K562 (cell line): ENCODE measurements at regions not wholly inside any gene's neighbourhood (a gene's known extent, or its start where the extent isn't known, plus 50 kb on each side); places are given as distances from the start of the nearest gene placed in this dataset.

Experiments used
- ATAC-seq: fragments of 200-7000 bp; cut with Tn5 transposase; 3 replicates; pipeline ENCODE4 v1.9.1; 2020; ENCODE audit warnings: moderate library complexity
- BruUV-seq: library from RNA; stranded (reverse); fragments of 400-500 nt; replicated peaks from 2 replicates; lab custom pipeline; 2021; lab: Mats Ljungman, UMichigan
- CTCF ChIA-PET: fragments of 300-600 bp; formaldehyde crosslinking; extraction: SDS; loops from one replicate; lab custom pipeline; 2021; ENCODE audit warnings: low intra/inter-chr PET ratio; lab: Yijun Ruan, JAX
- POLR2A ChIA-PET: fragments of 300-600, 350-650 bp; sonication (Branson Sonifier 250); formaldehyde crosslinking; extraction: SDS; loops from one replicate; lab custom pipeline; 2021; ENCODE audit warnings: antibody characterized with exemption, inconsistent platforms; lab: Yijun Ruan, JAX
- DNase-seq, 4 experiments: peaks; one replicate each; pipeline versions ENCODE4 v3.0.0 to v3.0.0-alpha.2; 2011 to 2018; ENCODE audit warnings: low spot score in 3 of 4, mixed read lengths in 3 of 4; ENCODE audit errors: extremely low read depth in 1 of 4
- FAIRE-seq: peaks from 2 replicates; lab custom pipeline; 2011; peaks lifted over from hg19 to GRCh38; lab: Jason Lieb, UNC
- H2AFZ ChIP-seq: 2 replicates; pipeline ENCODE4 v1.6.0; 2011; ENCODE audit warnings: low read depth, low read length, control low read depth, inconsistent platforms
- H3K27ac ChIP-seq: fragments of 200-600 bp; 3 replicates; pipeline ENCODE4 v1.8.0; 2011; ENCODE audit warnings: low read depth, mild to moderate bottlenecking, control low read depth, inconsistent platforms, low read length, moderate library complexity, mixed read lengths; ENCODE audit errors: extremely low read depth
- H3K27me3 ChIP-seq, 2 experiments: fragments of 300-600 bp in 1 of 2; 2 replicates in 1 of 2; 3 replicates in 1 of 2; pipeline versions ENCODE4 v1.6.0 to v1.8.0; 2011; ENCODE audit warnings: inconsistent platforms in 2 of 2, low read length in 2 of 2, mild to moderate bottlenecking in 1 of 2, mixed read lengths in 1 of 2, moderate library complexity in 1 of 2; ENCODE audit not compliant: control insufficient read depth in 2 of 2, insufficient read depth in 2 of 2
- H3K36me3 ChIP-seq: fragments of 300-600 bp; 3 replicates; pipeline ENCODE4 v1.8.0; 2011; ENCODE audit warnings: mild to moderate bottlenecking, low read length, inconsistent platforms; ENCODE audit not compliant: control insufficient read depth, insufficient read depth
- H3K4me1 ChIP-seq, 2 experiments: fragments of 200-600 bp in 1 of 2; replicated peaks in 1 of 2; 2 replicates in 1 of 2; 3 replicates in 1 of 2; pipeline versions ENCODE4 v1.5.1 to v1.8.0; 2011; ENCODE audit warnings: inconsistent platforms in 2 of 2, low read length in 2 of 2, mild to moderate bottlenecking in 1 of 2, mixed read lengths in 1 of 2, moderate library complexity in 1 of 2; ENCODE audit not compliant: control insufficient read depth in 2 of 2, insufficient read depth in 2 of 2
- H3K4me2 ChIP-seq: 2 replicates; pipeline ENCODE4 v1.6.1; 2011; ENCODE audit warnings: low read length, control low read depth, inconsistent platforms, mixed read lengths; ENCODE audit not compliant: insufficient read depth
- H3K4me3 ChIP-seq: fragments of 200-600 bp; sonication (generic), shearing (Covaris generic); 2 replicates; pipeline ENCODE4 v1.5.1; 2016; ENCODE audit warnings: control low read depth, inconsistent platforms
- H3K79me2 ChIP-seq: fragments of 200-600 bp; 3 replicates; pipeline ENCODE4 v1.8.0; 2011; ENCODE audit warnings: low read length, inconsistent platforms; ENCODE audit not compliant: control insufficient read depth, insufficient read depth
- H3K9ac ChIP-seq, 2 experiments: 2 replicates each; pipeline versions ENCODE4 v1.6.0 to v1.6.1; 2011; ENCODE audit warnings: low read depth in 2 of 2, low read length in 2 of 2, control low read depth in 1 of 2, inconsistent platforms in 1 of 2, mild to moderate bottlenecking in 1 of 2, mixed read lengths in 1 of 2; ENCODE audit not compliant: insufficient read depth in 1 of 2
- H3K9me1 ChIP-seq: one replicate; pipeline ENCODE4 v1.6.0; 2011; ENCODE audit warnings: inconsistent platforms, mild to moderate bottlenecking, low read length, moderate library complexity; ENCODE audit not compliant: control insufficient read depth, insufficient read depth
- H3K9me3 ChIP-seq: replicated peaks from 2 replicates; pipeline ENCODE4 v1.5.1; 2011; ENCODE audit warnings: low read depth, low read length, inconsistent platforms; ENCODE audit not compliant: control insufficient read depth, insufficient read depth
- H4K20me1 ChIP-seq: replicated peaks from 2 replicates; pipeline ENCODE4 v1.6.1; 2011; ENCODE audit warnings: low read length, inconsistent platforms, mixed read lengths; ENCODE audit not compliant: control insufficient read depth, insufficient read depth
- HDAC6 ChIP-seq: IDR thresholded peaks from 2 replicates; pipeline ENCODE4 v1.6.1; 2012; ENCODE audit warnings: low read depth, mild to moderate bottlenecking, control low read depth, inconsistent platforms, low read length, moderate library complexity
- RBM39 ChIP-seq: fragments of 200-400 bp; formaldehyde crosslinking; optimal IDR thresholded peaks from 2 replicates; pipeline ENCODE3; 2018; ENCODE audit warnings: low read depth, low read length
- RUNX1 ChIP-seq: sonication (generic); IDR thresholded peaks from 2 replicates; pipeline ENCODE4 v1.6.1; 2016; ENCODE audit warnings: antibody characterized with exemption, low read depth
- SMAD4 ChIP-seq: fragments of 250-450 bp; sonication (Bioruptor Pico); conservative IDR thresholded peaks from 2 replicates; pipeline ENCODE4 v1.8.0; 2021; ENCODE audit warnings: inconsistent platforms, mild to moderate bottlenecking, moderate library complexity
- SRSF3 ChIP-seq: fragments of 200-400 bp; formaldehyde crosslinking; IDR thresholded peaks from 2 replicates; pipeline ENCODE4 v1.6.1; 2016; ENCODE audit warnings: mild to moderate bottlenecking, low read length, moderate library complexity; ENCODE audit not compliant: insufficient read depth
- ZNF134 ChIP-seq: fragments of 250-450 bp; sonication (Bioruptor Pico); conservative IDR thresholded peaks from 2 replicates; pipeline ENCODE4 v1.4.0; 2020
- ZNF253 ChIP-seq: fragments of 250-450 bp; sonication (Bioruptor Pico); conservative IDR thresholded peaks from 2 replicates; pipeline ENCODE4 v1.6.1; 2021; ENCODE audit warnings: mild to moderate bottlenecking
- ZNF41 ChIP-seq: fragments of 250-450 bp; sonication (Bioruptor Pico); conservative IDR thresholded peaks from 2 replicates; pipeline ENCODE4 v1.4.0; 2020; ENCODE audit warnings: mild to moderate bottlenecking
- WGBS: fragments of 100-300 bp; shearing (Covaris generic); methylation state at CpG from one replicate; pipeline ENCODE4 v1.1.6; 2016; ENCODE audit warnings: low coverage, mixed read lengths; ENCODE audit not compliant: insufficient coverage; ENCODE audit errors: missing lambda C conversion rate; 5-methylcytosine and 5-hydroxymethylcytosine counted together
- in situ Hi-C: fragments of 300-500 bp; cut with MboI; formaldehyde crosslinking; loops from 4 replicates; pipeline ENCODE4 v1.15.0; 2018; ENCODE audit warnings: inconsistent platforms, mixed read lengths
- intact Hi-C: fragments of 100-400 bp; cut with micrococcal nuclease; formaldehyde crosslinking; loops from 2 replicates; pipeline ENCODE4 v1.14.2; 2022
- TF ChIP-seq, protein P1 (sequence below), 2 experiments: fragments of 150-350 bp in 1 of 2; IDR thresholded peaks; 2 replicates each; pipeline ENCODE4 v1.6.1; 2012 to 2016; ENCODE audit warnings: low read depth in 2 of 2, low read length in 2 of 2, mild to moderate bottlenecking in 1 of 2, moderate library complexity in 1 of 2
- TF ChIP-seq, protein P2 (sequence below): fragments of 200-800 bp; sonication (Bioruptor generic); IDR thresholded peaks from 2 replicates; pipeline ENCODE4 v1.6.1; 2016; ENCODE audit warnings: missing genetic modification characterization, missing compliant biosample characterization
- TF ChIP-seq, protein P3 (sequence below): sonication (generic); formaldehyde crosslinking; IDR thresholded peaks from 2 replicates; pipeline ENCODE4 v1.9.0; 2022; ENCODE audit warnings: mild to moderate bottlenecking, missing genetic modification reagents
- TF ChIP-seq, protein P4 (sequence below), 3 experiments: fragments of 200-800 bp in 1 of 3; sonication (Bioruptor generic) in 1 of 3; sonication (generic) in 1 of 3; formaldehyde crosslinking in 1 of 3; IDR thresholded peaks; 2 replicates each; pipeline versions ENCODE4 v1.6.1 to v1.8.0; 2016 to 2022; ENCODE audit warnings: mild to moderate bottlenecking in 2 of 3, missing compliant biosample characterization in 2 of 3, missing genetic modification characterization in 2 of 3, missing genetic modification reagents in 1 of 3

DNA sequence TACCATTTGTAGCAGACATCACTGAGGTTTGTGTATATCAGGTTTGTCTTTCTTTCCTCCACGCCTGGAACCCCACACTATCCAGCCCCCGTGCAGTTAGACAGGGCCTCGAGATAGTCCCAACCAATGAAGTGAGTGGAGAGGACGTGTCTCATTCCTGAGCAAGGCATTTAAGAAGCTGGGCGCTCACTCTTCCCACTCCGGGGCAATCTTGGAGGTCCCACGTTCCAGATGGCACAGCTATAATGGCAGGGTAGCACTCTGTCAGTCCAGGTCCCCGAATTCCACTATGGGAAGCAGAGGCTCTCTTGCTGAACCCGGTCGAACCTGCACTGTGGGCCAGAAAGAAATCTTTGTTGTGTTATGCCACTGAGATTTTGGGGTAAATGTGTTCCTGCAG is 57.3 kb upstream of the CSF3R start:
- ChIA-PET CTCF (no interaction called here), POLR2A (interaction anchor here (0.7 kb wide), 1 partner anchor 417 kb away, joined by 4 read pairs; no protein-coding TSS in a partner anchor)
- no peak overlapping the region for H3K4me2 ChIP-seq
- H3K27ac ChIP-seq, result no peak overlapping the region
- H4K20me1 ChIP-seq, result 0 out of 2 replicates have a peak, but pooled peaks cover 5% of the 10 kb centered on the region
- no peak for DNase-seq
- no peaks in the 10 kb centered on the region for H3K79me2 ChIP-seq
- H2AFZ ChIP-seq, result no peak overlapping the region
- peaks cover 19 to 25% of the 10 kb centered on the region in 2 experiments for H3K27me3 ChIP-seq
- no peak for FAIRE-seq
- H3K4me1 ChIP-seq, result no peaks in the 10 kb centered on the region
- H3K4me3 ChIP-seq, result no peak overlapping the region
- H3K9me3 ChIP-seq, result no peaks in the 10 kb centered on the region
- no peak overlapping the region for H3K9ac ChIP-seq
- in situ Hi-C loops, result no loop called here
- no peaks in the 10 kb centered on the region for H3K36me3 ChIP-seq
- ATAC-seq, result no peak
- no peaks in the 10 kb centered on the region for H3K9me1 ChIP-seq
- under 1% methylated on average over 10 of the region's 10 CpGs for WGBS
- no TSS peak for BruUV-seq
- intact Hi-C loops, result loop anchor here (10.0 kb wide), 1 partner anchor 95 kb away; no protein-coding TSS in a partner anchor
- TF ChIP-seq, protein P1, sequence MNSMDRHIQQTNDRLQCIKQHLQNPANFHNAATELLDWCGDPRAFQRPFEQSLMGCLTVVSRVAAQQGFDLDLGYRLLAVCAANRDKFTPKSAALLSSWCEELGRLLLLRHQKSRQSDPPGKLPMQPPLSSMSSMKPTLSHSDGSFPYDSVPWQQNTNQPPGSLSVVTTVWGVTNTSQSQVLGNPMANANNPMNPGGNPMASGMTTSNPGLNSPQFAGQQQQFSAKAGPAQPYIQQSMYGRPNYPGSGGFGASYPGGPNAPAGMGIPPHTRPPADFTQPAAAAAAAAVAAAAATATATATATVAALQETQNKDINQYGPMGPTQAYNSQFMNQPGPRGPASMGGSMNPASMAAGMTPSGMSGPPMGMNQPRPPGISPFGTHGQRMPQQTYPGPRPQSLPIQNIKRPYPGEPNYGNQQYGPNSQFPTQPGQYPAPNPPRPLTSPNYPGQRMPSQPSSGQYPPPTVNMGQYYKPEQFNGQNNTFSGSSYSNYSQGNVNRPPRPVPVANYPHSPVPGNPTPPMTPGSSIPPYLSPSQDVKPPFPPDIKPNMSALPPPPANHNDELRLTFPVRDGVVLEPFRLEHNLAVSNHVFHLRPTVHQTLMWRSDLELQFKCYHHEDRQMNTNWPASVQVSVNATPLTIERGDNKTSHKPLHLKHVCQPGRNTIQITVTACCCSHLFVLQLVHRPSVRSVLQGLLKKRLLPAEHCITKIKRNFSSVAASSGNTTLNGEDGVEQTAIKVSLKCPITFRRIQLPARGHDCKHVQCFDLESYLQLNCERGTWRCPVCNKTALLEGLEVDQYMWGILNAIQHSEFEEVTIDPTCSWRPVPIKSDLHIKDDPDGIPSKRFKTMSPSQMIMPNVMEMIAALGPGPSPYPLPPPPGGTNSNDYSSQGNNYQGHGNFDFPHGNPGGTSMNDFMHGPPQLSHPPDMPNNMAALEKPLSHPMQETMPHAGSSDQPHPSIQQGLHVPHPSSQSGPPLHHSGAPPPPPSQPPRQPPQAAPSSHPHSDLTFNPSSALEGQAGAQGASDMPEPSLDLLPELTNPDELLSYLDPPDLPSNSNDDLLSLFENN (IDR thresholded peaks at IDR 0.05; ENCODE audit: low read depth in 2 of 2, low read length in 2 of 2), result no peak
- TF ChIP-seq ZNF134 (no peak), ZNF253 (CRISPR knock-in tag) (no peak), RBM39 (no peak), SRSF3 (no peak), HDAC6 (no peak), ZNF41 (CRISPR knock-in tag) (no peak), SMAD4 (CRISPR knock-in tag) (no peak), RUNX1 (no peak)
- TF ChIP-seq, protein P2, sequence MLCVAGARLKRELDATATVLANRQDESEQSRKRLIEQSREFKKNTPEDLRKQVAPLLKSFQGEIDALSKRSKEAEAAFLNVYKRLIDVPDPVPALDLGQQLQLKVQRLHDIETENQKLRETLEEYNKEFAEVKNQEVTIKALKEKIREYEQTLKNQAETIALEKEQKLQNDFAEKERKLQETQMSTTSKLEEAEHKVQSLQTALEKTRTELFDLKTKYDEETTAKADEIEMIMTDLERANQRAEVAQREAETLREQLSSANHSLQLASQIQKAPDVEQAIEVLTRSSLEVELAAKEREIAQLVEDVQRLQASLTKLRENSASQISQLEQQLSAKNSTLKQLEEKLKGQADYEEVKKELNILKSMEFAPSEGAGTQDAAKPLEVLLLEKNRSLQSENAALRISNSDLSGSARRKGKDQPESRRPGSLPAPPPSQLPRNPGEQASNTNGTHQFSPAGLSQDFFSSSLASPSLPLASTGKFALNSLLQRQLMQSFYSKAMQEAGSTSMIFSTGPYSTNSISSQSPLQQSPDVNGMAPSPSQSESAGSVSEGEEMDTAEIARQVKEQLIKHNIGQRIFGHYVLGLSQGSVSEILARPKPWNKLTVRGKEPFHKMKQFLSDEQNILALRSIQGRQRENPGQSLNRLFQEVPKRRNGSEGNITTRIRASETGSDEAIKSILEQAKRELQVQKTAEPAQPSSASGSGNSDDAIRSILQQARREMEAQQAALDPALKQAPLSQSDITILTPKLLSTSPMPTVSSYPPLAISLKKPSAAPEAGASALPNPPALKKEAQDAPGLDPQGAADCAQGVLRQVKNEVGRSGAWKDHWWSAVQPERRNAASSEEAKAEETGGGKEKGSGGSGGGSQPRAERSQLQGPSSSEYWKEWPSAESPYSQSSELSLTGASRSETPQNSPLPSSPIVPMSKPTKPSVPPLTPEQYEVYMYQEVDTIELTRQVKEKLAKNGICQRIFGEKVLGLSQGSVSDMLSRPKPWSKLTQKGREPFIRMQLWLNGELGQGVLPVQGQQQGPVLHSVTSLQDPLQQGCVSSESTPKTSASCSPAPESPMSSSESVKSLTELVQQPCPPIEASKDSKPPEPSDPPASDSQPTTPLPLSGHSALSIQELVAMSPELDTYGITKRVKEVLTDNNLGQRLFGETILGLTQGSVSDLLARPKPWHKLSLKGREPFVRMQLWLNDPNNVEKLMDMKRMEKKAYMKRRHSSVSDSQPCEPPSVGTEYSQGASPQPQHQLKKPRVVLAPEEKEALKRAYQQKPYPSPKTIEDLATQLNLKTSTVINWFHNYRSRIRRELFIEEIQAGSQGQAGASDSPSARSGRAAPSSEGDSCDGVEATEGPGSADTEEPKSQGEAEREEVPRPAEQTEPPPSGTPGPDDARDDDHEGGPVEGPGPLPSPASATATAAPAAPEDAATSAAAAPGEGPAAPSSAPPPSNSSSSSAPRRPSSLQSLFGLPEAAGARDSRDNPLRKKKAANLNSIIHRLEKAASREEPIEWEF (CRISPR knock-in tag), result no peak
- TF ChIP-seq, protein P3, sequence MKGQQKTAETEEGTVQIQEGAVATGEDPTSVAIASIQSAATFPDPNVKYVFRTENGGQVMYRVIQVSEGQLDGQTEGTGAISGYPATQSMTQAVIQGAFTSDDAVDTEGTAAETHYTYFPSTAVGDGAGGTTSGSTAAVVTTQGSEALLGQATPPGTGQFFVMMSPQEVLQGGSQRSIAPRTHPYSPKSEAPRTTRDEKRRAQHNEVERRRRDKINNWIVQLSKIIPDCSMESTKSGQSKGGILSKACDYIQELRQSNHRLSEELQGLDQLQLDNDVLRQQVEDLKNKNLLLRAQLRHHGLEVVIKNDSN (CRISPR knock-in tag), result no peak
- TF ChIP-seq, protein P4, sequence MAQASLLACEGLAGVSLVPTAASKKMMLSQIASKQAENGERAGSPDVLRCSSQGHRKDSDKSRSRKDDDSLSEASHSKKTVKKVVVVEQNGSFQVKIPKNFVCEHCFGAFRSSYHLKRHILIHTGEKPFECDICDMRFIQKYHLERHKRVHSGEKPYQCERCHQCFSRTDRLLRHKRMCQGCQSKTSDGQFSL (CRISPR knock-in tag; IDR thresholded peaks at IDR 0.05), result no peak
- TF ChIP-seq, protein P4 (tag; IDR thresholded peaks at IDR 0.05), result no peak
